Transverse colon (tissue), 3 donors: ENCODE measurements at regions not wholly inside any gene's neighbourhood (a gene's known extent, or its start where the extent isn't known, plus 50 kb on each side); places are given as distances from the start of the nearest gene placed in this dataset.

ENCODE experiments used
- POLR2A ChIP-seq: fragments of 450-650 bp; IDR thresholded peaks from one replicate; pipeline ENCODE4 v1.6.1; 2016; ENCODE audit warnings: antibody characterized with exemption, mild to moderate bottlenecking, moderate library complexity
- TF ChIP-seq, protein P1 (sequence below), 5 experiments: fragments of 200-600 bp in 3 of 5; fragments of 450-650 bp in 2 of 5; sonication (generic) in 3 of 5; IDR thresholded peaks; 1 replicate in 2 of 5; 2 replicates in 3 of 5; pipeline ENCODE4 v1.5.1; 2016 to 2017; ENCODE audit warnings: antibody characterized with exemption in 5 of 5, inconsistent platforms in 3 of 5, mild to moderate bottlenecking in 2 of 5, moderate library complexity in 1 of 5

DNA sequence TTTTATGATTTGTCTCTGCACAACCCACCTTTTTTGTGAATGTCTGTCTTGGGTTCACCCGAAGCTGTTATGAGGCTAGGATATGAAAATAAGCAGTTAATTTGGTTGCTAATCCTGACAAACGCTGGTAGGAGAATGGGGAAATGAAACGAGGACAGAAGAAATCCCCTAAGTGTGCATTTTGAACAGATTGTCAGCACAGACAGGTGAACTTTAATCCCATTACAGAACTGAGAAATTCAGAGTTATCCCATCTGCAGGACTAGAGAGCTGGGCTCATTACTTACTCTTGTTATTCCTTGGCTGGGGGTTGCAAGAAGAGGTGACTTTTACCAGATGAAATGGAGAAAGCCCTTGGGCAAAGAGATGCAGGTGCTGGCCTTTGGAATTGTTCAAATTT, 123.3 kb upstream of the NYAP2 start:
- TF ChIP-seq POLR2A, result no peak
- TF ChIP-seq, protein P1, sequence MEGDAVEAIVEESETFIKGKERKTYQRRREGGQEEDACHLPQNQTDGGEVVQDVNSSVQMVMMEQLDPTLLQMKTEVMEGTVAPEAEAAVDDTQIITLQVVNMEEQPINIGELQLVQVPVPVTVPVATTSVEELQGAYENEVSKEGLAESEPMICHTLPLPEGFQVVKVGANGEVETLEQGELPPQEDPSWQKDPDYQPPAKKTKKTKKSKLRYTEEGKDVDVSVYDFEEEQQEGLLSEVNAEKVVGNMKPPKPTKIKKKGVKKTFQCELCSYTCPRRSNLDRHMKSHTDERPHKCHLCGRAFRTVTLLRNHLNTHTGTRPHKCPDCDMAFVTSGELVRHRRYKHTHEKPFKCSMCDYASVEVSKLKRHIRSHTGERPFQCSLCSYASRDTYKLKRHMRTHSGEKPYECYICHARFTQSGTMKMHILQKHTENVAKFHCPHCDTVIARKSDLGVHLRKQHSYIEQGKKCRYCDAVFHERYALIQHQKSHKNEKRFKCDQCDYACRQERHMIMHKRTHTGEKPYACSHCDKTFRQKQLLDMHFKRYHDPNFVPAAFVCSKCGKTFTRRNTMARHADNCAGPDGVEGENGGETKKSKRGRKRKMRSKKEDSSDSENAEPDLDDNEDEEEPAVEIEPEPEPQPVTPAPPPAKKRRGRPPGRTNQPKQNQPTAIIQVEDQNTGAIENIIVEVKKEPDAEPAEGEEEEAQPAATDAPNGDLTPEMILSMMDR (IDR thresholded peaks at IDR 0.05), result no peak
